Esophagus squamous epithelium (tissue), 4 donors: ENCODE measurements at regions not wholly inside any gene's neighbourhood (a gene's known extent, or its start where the extent isn't known, plus 50 kb on each side); places are given as distances from the start of the nearest gene placed in this dataset.

Source experiments
- CTCF ChIP-seq, 6 experiments: fragments of 450-650 bp in 4 of 6; fragments of 200-600 bp in 2 of 6; sonication (generic) in 2 of 6; IDR thresholded peaks; one replicate each; pipeline ENCODE4 v1.5.1; 2016 to 2019; ENCODE audit warnings: antibody characterized with exemption in 6 of 6, mild to moderate bottlenecking in 4 of 6, moderate library complexity in 4 of 6
- POLR2A ChIP-seq, 4 donors: fragments of 450-650 bp; IDR thresholded peaks; one replicate each; pipeline ENCODE4 v1.6.1; 2017; ENCODE audit warnings: antibody characterized with exemption in 4 of 4, mild to moderate bottlenecking in 4 of 4, moderate library complexity in 3 of 4

- TF ChIP-seq CTCF (IDR thresholded peaks at IDR 0.05) (no peak), POLR2A (IDR thresholded peaks at IDR 0.05) (no peak)
Observed at GRCh38 chr7:131827421-131827820, 271.0 kb upstream of the PODXL start.
